T-cell (primary cell): ENCODE measurements at regions not wholly inside any gene's neighbourhood (a gene's known extent, or its start where the extent isn't known, plus 50 kb on each side); places are given as distances from the start of the nearest gene placed in this dataset.

Experiments used
- ATAC-seq, 4 experiments: fragments of 200-7000 bp in 3 of 4; fragments of 150-1000 bp in 1 of 4; cut with Tn5 transposase; replicated peaks in 1 of 4; 1 replicate in 3 of 4; 2 replicates in 1 of 4; pipeline ENCODE4 v1.10.0; 2021; ENCODE audit warnings: moderate library complexity in 3 of 4, mild to moderate bottlenecking in 2 of 4, moderate number of reproducible peaks in 1 of 4
- CTCF ChIA-PET, 2 donors: fragments of 300-600 bp; sonication (Branson Sonifier 250); formaldehyde crosslinking; loops; one replicate each; lab custom pipeline; 2022; ENCODE audit warnings: antibody characterized with exemption in 2 of 2; lab: Charles Lee
- POLR2A ChIA-PET, 2 donors: fragments of 300-600 bp; sonication (Branson Sonifier 250); formaldehyde crosslinking; loops; one replicate each; lab custom pipeline; 2022; ENCODE audit warnings: antibody characterized with exemption in 2 of 2; lab: Charles Lee
- DNase-seq, 35 experiments: peaks; one replicate each; pipeline versions ENCODE4 v3.0.0 to v3.0.0-alpha.2; 2013 to 2023
- H3K27ac ChIP-seq: one replicate; pipeline ENCODE4 v1.5.1; 2013; ENCODE audit warnings: low read length
- H3K27me3 ChIP-seq, 2 experiments: replicated peaks in 1 of 2; 1 replicate in 1 of 2; 2 replicates in 1 of 2; pipeline versions ENCODE4 v1.6.1 to v1.7.0; 2013; ENCODE audit warnings: low read length in 1 of 2, mixed read lengths in 1 of 2; ENCODE audit not compliant: control insufficient read depth in 2 of 2, insufficient read depth in 2 of 2; ENCODE audit errors: extremely low read depth in 1 of 2
- H3K36me3 ChIP-seq, 2 donors: 1 replicate in 1 of 2; 2 replicates in 1 of 2; pipeline versions ENCODE4 v1.6.1 to v1.7.0; 2013; ENCODE audit warnings: low read length in 1 of 2; ENCODE audit not compliant: control insufficient read depth in 2 of 2, insufficient read depth in 1 of 2; ENCODE audit errors: extremely low read depth in 1 of 2
- H3K4me1 ChIP-seq, 2 experiments: 1 replicate in 1 of 2; 2 replicates in 1 of 2; pipeline versions ENCODE4 v1.6.1 to v1.7.0; 2013; ENCODE audit warnings: low read length in 2 of 2, mixed read lengths in 1 of 2; ENCODE audit not compliant: insufficient read depth in 2 of 2, control insufficient read depth in 1 of 2; ENCODE audit errors: extremely low read depth in 1 of 2
- H3K4me3 ChIP-seq, 2 donors: 1 replicate in 1 of 2; 2 replicates in 1 of 2; pipeline versions ENCODE4 v1.5.1 to v1.7.0; 2013; ENCODE audit warnings: mild to moderate bottlenecking in 2 of 2, low read length in 1 of 2, moderate library complexity in 1 of 2; ENCODE audit not compliant: control insufficient read depth in 1 of 2; ENCODE audit errors: extremely low read depth in 1 of 2
- H3K9me3 ChIP-seq: 2 replicates; pipeline ENCODE4 v1.7.0; 2013
- H3K27ac Mint-ChIP-seq, 2 donors: one replicate each; pipeline ENCODE4 v1.8.0; 2020 to 2021; ENCODE audit warnings: mild to moderate bottlenecking in 2 of 2, mixed read lengths in 2 of 2
- H3K27me3 Mint-ChIP-seq, 2 donors: one replicate each; pipeline ENCODE4 v1.8.0; 2021 to 2022; ENCODE audit warnings: mixed read lengths in 2 of 2
- H3K36me3 Mint-ChIP-seq: one replicate; pipeline ENCODE4 v1.8.0; 2021; ENCODE audit warnings: mixed read lengths
- H3K4me1 Mint-ChIP-seq, 3 donors: one replicate each; pipeline ENCODE4 v1.8.0; 2020 to 2022; ENCODE audit warnings: mixed read lengths in 3 of 3, mild to moderate bottlenecking in 1 of 3
- H3K4me3 Mint-ChIP-seq, 3 donors: one replicate each; pipeline ENCODE4 v1.8.0; 2020 to 2022; ENCODE audit warnings: mild to moderate bottlenecking in 3 of 3, mixed read lengths in 3 of 3, moderate library complexity in 3 of 3
- H3K9me3 Mint-ChIP-seq, 3 donors: one replicate each; pipeline ENCODE4 v1.8.0; 2020 to 2022; ENCODE audit warnings: mixed read lengths in 3 of 3
- WGBS: methylation state at CpG from one replicate; pipeline ENCODE4 v1.1.5; 2013; ENCODE audit warnings: missing lambda C conversion rate; ENCODE audit not compliant: insufficient coverage; 5-methylcytosine and 5-hydroxymethylcytosine counted together

DNA sequence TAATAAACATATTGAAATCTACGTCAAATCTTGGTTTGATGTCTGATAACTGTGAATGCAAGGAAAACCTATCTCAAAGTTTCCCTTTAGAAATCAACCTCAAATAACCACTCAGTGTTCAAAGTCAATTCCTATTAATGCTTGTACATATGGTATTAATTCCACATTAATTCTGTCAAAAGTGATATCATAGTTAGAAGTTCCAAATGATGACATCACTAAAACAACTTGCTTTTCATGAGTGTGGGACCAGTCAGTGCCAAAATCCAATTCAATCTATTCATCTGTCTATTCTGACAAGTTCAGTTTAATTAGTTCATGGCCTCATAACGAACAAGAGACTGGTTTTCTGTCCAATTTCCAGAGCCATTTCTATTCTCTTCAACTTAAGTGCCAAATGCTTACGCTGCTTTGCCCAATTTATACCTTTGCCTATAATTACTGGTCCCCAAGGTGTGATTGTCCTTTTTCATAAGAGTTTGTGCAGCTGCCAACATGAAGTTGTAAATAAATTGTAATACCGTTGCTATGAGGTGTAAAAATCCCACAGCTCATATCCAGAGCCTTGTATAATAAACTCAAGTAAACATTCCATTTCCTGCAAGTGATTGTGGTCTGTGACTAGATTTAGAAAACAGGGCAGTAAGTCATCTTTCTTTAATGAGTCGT, 476.2 kb downstream of the RAB28 start:
- H3K4me1 ChIP-seq, result no peaks in the 10 kb centered on the region
- 100% methylated on average over 1 of the region's 5 CpGs for WGBS
- Mint-ChIP-seq H3K27ac (no peak overlapping the region), H3K4me3 (no peak overlapping the region), H3K36me3 (no peaks in the 10 kb centered on the region), H3K4me1 (no peaks in the 10 kb centered on the region), H3K9me3 (peaks cover 7 to 13% (median 11%) of the 10 kb centered on the region in 3 donors), H3K27me3 (no peaks in the 10 kb centered on the region)
- ATAC-seq (no peak), DNase-seq (no peak)
- ChIA-PET CTCF (no interaction called here), POLR2A (no interaction called here)
- H3K27ac ChIP-seq, result no peak overlapping the region
- no peaks in the 10 kb centered on the region for H3K27me3 ChIP-seq
- no peaks in the 10 kb centered on the region for H3K9me3 ChIP-seq
- H3K36me3 ChIP-seq, result no peaks in the 10 kb centered on the region
- no peak overlapping the region for H3K4me3 ChIP-seq

DNA sequence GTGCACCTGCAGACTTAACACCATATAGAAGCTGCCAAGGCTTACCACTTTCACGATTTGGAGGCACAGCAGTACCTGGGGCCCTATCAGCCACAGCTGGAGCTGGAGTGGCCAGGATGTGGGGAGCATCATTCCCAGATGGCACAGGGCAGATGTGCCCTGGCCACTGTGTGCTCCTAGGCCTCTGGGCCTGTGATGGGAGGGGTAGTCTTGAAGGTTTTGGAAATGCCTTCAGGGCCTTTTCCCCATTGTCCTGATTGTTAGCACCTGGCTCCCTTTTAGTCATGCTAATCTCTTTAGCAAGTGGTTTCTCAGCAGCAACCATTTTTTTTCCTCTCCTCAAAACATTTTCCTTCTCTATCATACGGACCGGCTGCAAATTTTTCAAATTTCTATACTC, 490.2 kb downstream of the RAB28 start:
- H3K4me1 Mint-ChIP-seq, result no peaks in the 10 kb centered on the region
- peaks cover 13 to 39% (median 14%) of the 10 kb centered on the region in 3 donors for H3K9me3 Mint-ChIP-seq
- CTCF ChIA-PET, result no interaction called here
- 92% methylated on average over 2 of the region's 3 CpGs for whole genome bisulfite sequencing
- H3K27me3 Mint-ChIP-seq, result no peaks in the 10 kb centered on the region
- H3K4me3 ChIP-seq, result no peak overlapping the region
- no peaks in the 10 kb centered on the region for H3K9me3 ChIP-seq
- H3K27ac Mint-ChIP-seq, result no peak overlapping the region
- H3K4me3 Mint-ChIP-seq, result no peak overlapping the region
- H3K36me3 Mint-ChIP-seq, result peaks cover 2% of the 10 kb centered on the region
- no peaks in the 10 kb centered on the region for H3K27me3 ChIP-seq
- H3K27ac ChIP-seq, result no peak overlapping the region
- H3K4me1 ChIP-seq, result no peaks in the 10 kb centered on the region
- ATAC-seq, result no peak
- DNase-seq, result no peak
- POLR2A ChIA-PET, result no interaction called here
- no peaks in the 10 kb centered on the region for H3K36me3 ChIP-seq

DNA sequence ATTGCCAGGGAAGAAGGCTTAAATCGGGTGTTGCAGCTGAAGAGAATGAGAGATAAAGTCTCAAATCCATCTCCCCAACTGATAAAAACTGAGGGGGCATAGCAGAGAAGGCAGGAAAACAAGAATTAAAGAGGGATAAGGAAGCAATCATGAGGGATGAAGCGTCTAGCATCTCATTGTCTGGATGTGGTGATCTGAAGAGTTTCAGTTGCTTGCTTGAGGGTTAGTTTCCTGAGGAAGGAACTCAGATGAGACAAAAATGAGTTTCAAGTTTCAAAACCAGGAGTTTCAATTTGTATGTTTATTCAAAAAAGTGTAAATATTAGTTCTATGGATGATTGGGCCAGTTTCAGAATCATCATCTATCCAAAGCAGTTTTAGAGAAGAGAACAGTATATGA, 496.9 kb downstream of the RAB28 start:
- H3K4me1 ChIP-seq, result no peaks in the 10 kb centered on the region
- no peak overlapping the region for H3K27ac ChIP-seq
- H3K4me3 ChIP-seq, result no peak overlapping the region
- Mint-ChIP-seq H3K4me3 (no peak overlapping the region), H3K9me3 (peaks cover 7 to 19% (median 11%) of the 10 kb centered on the region in 3 donors), H3K36me3 (peaks cover 3% of the 10 kb centered on the region), H3K27ac (no peak overlapping the region), H3K4me1 (no peaks in the 10 kb centered on the region), H3K27me3 (no peaks in the 10 kb centered on the region)
- ChIA-PET CTCF (no interaction called here), POLR2A (no interaction called here)
- 38% methylated on average over 1 of the region's 2 CpGs for WGBS
- no peaks in the 10 kb centered on the region for H3K27me3 ChIP-seq
- peaks cover 2% of the 10 kb centered on the region for H3K9me3 ChIP-seq
- DNase-seq (no peak), ATAC-seq (no peak)
- no peaks in the 10 kb centered on the region for H3K36me3 ChIP-seq

DNA sequence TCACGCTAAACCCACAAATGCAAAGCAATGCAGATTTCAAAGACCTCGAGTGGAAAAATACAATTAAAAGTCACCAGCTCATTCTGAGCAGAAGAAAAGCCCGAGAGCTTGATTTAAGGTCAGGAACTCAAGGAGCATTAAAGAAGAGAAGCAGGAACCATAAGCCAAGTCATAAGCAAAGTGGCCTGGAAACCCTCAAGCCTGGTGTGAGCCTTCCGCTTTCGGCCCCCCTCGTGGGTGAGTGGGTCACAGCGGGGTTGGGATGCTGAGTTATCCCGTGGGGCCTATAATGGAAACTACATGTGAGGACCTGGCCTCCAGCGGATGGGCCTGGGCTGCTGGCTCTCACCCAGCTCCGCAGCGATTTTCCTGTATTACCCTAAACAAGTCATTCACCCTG, 504.3 kb downstream of the RAB28 start:
- ATAC-seq (no peak), DNase-seq (no peak)
- CTCF ChIA-PET, result no interaction called here
- Mint-ChIP-seq H3K4me3 (no peak overlapping the region), H3K27ac (no peak overlapping the region), H3K27me3 (no peaks in the 10 kb centered on the region), H3K36me3 (peaks cover 2% of the 10 kb centered on the region), H3K9me3 (peaks cover 17 to 26% (median 22%) of the 10 kb centered on the region in 3 donors), H3K4me1 (no peaks in the 10 kb centered on the region)
- POLR2A ChIA-PET, result no interaction called here
- Histone ChIP-seq H3K27me3 (no peaks in the 10 kb centered on the region), H3K27ac (no peak overlapping the region), H3K4me1 (no peaks in the 10 kb centered on the region), H3K4me3 (no peak overlapping the region), H3K36me3 (no peaks in the 10 kb centered on the region), H3K9me3 (no peaks in the 10 kb centered on the region)
- WGBS, result 63% methylated on average over 5 of the region's 11 CpGs

DNA sequence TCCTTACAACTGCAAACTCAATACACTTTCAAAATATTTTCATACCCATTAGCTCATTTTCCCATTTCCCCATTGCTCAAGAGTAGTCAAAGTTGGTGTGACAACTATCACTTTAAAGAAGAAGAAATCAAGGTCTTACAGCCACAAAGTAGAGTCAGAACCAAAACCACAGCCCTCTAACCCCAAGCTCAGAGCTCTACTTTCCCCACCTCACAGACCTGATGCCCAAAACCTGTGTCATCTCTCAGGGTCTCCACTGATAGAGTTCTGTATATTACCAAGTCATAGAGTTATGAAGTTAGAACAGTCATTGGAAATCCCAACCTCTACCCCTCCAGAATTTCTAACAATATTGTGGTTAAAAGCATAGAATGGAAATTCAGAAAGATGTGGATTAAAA, 505.8 kb downstream of the RAB28 start:
- POLR2A ChIA-PET, result no interaction called here
- Histone ChIP-seq H3K9me3 (no peaks in the 10 kb centered on the region), H3K27me3 (no peaks in the 10 kb centered on the region), H3K4me1 (no peaks in the 10 kb centered on the region), H3K4me3 (no peak overlapping the region), H3K27ac (no peak overlapping the region), H3K36me3 (no peaks in the 10 kb centered on the region)
- CTCF ChIA-PET, result no interaction called here
- H3K36me3 Mint-ChIP-seq, result no peaks in the 10 kb centered on the region
- no peaks in the 10 kb centered on the region for H3K27me3 Mint-ChIP-seq
- H3K27ac Mint-ChIP-seq, result no peak overlapping the region
- no peaks in the 10 kb centered on the region for H3K4me1 Mint-ChIP-seq
- peaks cover 17 to 26% (median 17%) of the 10 kb centered on the region in 3 donors for H3K9me3 Mint-ChIP-seq
- DNase-seq, result no peak
- no peak for ATAC-seq
- H3K4me3 Mint-ChIP-seq, result no peak overlapping the region

DNA sequence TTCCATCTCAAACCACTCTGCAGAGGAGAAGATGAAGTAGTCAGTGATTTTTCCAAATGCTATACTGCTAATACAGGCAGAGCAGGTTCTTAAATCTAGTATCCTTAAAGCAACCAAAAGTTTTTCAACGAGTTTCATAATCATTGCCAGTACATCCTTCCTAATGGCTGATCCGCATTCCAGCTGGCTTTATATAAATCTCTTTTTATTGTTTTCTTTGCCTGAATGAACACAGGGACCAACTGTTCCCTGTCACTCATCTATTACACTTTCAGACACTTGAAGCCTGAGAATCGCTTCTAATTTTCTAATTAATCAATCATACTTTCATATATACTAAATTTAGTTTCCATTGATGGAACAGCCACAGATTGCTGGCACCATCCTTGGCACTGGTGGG, 508.6 kb downstream of the RAB28 start:
- ChIA-PET POLR2A (no interaction called here), CTCF (no interaction called here)
- no peaks in the 10 kb centered on the region for H3K36me3 ChIP-seq
- no peak overlapping the region for H3K27ac ChIP-seq
- no peaks in the 10 kb centered on the region for H3K9me3 ChIP-seq
- H3K4me3 ChIP-seq, result no peak overlapping the region
- Mint-ChIP-seq H3K36me3 (no peaks in the 10 kb centered on the region), H3K9me3 (peaks cover 1 to 13% (median 9%) of the 10 kb centered on the region in 3 donors), H3K27me3 (no peaks in the 10 kb centered on the region), H3K4me1 (no peaks in the 10 kb centered on the region), H3K27ac (no peak overlapping the region), H3K4me3 (no peak overlapping the region)
- 88% methylated on average over 2 of the region's 3 CpGs for WGBS
- H3K4me1 ChIP-seq, result no peaks in the 10 kb centered on the region
- no peak for ATAC-seq
- DNase-seq, result no peak
- no peaks in the 10 kb centered on the region for H3K27me3 ChIP-seq

DNA sequence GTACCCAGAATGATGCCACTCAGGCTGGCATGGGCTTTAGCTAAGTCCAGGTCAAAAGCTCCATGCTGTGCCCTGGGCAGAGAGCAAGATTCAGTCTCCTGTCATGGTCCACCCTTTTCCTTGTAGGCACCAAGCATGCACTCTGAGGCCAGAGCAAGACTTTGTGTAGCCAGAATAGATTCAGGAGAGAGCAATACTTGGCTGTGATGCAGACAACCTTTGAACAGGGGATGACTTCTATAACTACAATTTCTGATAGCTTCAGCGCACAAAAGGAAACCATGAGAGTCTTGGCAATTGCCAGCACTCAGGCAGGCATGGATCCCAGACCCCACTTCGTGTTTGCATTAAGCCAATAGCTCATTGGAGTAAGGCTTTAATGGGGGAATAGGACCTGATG, 510.6 kb downstream of the RAB28 start:
- Histone ChIP-seq H3K4me1 (no peaks in the 10 kb centered on the region), H3K9me3 (no peaks in the 10 kb centered on the region), H3K36me3 (no peaks in the 10 kb centered on the region), H3K27me3 (no peaks in the 10 kb centered on the region), H3K27ac (no peak overlapping the region), H3K4me3 (no peak overlapping the region)
- H3K36me3 Mint-ChIP-seq, result no peaks in the 10 kb centered on the region
- ATAC-seq (no peak), DNase-seq (no peak)
- no peaks in the 10 kb centered on the region for H3K4me1 Mint-ChIP-seq
- no peak overlapping the region for H3K27ac Mint-ChIP-seq
- 80% methylated on average over 1 of the region's 2 CpGs for WGBS
- ChIA-PET POLR2A (no interaction called here), CTCF (no interaction called here)
- peaks cover 0 to 12% (median 3%) of the 10 kb centered on the region in 3 donors for H3K9me3 Mint-ChIP-seq
- no peaks in the 10 kb centered on the region for H3K27me3 Mint-ChIP-seq
- no peak overlapping the region for H3K4me3 Mint-ChIP-seq
